Activated CD8-positive, alpha-beta memory T cell treated with anti-CD3 and anti-CD28 coated beads for 24 hours (primary cell): ENCODE measurements at regions not wholly inside any gene's neighbourhood (a gene's known extent, or its start where the extent isn't known, plus 50 kb on each side); places are given as distances from the start of the nearest gene placed in this dataset.

Experiments
- DNase-seq: peaks from one replicate; pipeline ENCODE4 v3.0.0-alpha.2; 2020

- DNase-seq, result no peak
Observed at GRCh38 chr20:54272901-54273488, 65.1 kb downstream of the PFDN4 start.

- DNase-seq, result no peak
Observed at GRCh38 chr20:54275359-54276111, 67.6 kb downstream of the PFDN4 start.

- DNase-seq, result no peak
Observed at GRCh38 chr20:54276577-54277169, 68.8 kb downstream of the PFDN4 start.

GRCh38 chr20:54278262-54278661, 70.4 kb downstream of the PFDN4 start:
- DNase-seq, result no peak

GRCh38 chr20:54282625-54283024, 74.7 kb downstream of the PFDN4 start:
- DNase-seq, result no peak

GRCh38 chr20:54283253-54283652, 75.4 kb downstream of the PFDN4 start:
- DNase-seq, result no peak

GRCh38 chr20:54284928-54285704, 77.2 kb downstream of the PFDN4 start:
- peak; percentile 67 for DNase-seq

GRCh38 chr20:54290636-54291035, 82.7 kb downstream of the PFDN4 start:
- no peak for DNase-seq

- DNase-seq, result no peak
Observed at GRCh38 chr20:54291339-54292010, 83.6 kb downstream of the PFDN4 start.

GRCh38 chr20:54292185-54292584, 84.3 kb downstream of the PFDN4 start:
- no peak for DNase-seq

- no peak for DNase-seq
Observed at GRCh38 chr20:54293526-54293925, 85.6 kb downstream of the PFDN4 start.

- no peak for DNase-seq
Observed at GRCh38 chr20:54294094-54294493, 86.2 kb downstream of the PFDN4 start.

GRCh38 chr20:54295686-54296085, 87.8 kb downstream of the PFDN4 start:
- DNase-seq, result no peak

GRCh38 chr20:54305421-54305820, 97.5 kb downstream of the PFDN4 start:
- DNase-seq, result no peak

- no peak for DNase-seq
Observed at GRCh38 chr20:54306985-54307710, 99.3 kb downstream of the PFDN4 start.

GRCh38 chr20:54308804-54309203, 100.9 kb downstream of the PFDN4 start:
- DNase-seq, result no peak

GRCh38 chr20:54318892-54319291, 111.0 kb downstream of the PFDN4 start:
- DNase-seq, result no peak

GRCh38 chr20:54320148-54320607, 112.3 kb downstream of the PFDN4 start:
- DNase-seq, result no peak

GRCh38 chr20:54321352-54322087, 113.6 kb downstream of the PFDN4 start:
- no peak for DNase-seq

GRCh38 chr20:54323227-54323734, 115.4 kb downstream of the PFDN4 start:
- no peak for DNase-seq

- DNase-seq, result no peak
Observed at GRCh38 chr20:54324041-54324440, 116.2 kb downstream of the PFDN4 start.
